Liver (tissue), 8 donors: ENCODE measurements at regions not wholly inside any gene's neighbourhood (a gene's known extent, or its start where the extent isn't known, plus 50 kb on each side); places are given as distances from the start of the nearest gene placed in this dataset.

Experiments used
- DNase-seq: peaks from one replicate; pipeline ENCODE4 v3.0.0-alpha.2; 2017; ENCODE audit warnings: low spot score
- H3K27ac ChIP-seq, 2 donors: one replicate each; pipeline ENCODE4 v1.7.0; 2013; ENCODE audit warnings: inconsistent platforms in 2 of 2, low read length in 2 of 2, control low read depth in 1 of 2, low read depth in 1 of 2, mild to moderate bottlenecking in 1 of 2
- H3K27me3 ChIP-seq, 4 donors: one replicate each; pipeline versions ENCODE4 v1.6.1 to v1.7.0; 2013; ENCODE audit warnings: low read length in 3 of 4, inconsistent platforms in 1 of 4, mild to moderate bottlenecking in 1 of 4, moderate library complexity in 1 of 4; ENCODE audit not compliant: control insufficient read depth in 4 of 4, insufficient read depth in 4 of 4
- H3K36me3 ChIP-seq, 4 donors: one replicate each; pipeline versions ENCODE4 v1.6.1 to v1.7.0; 2013; ENCODE audit warnings: low read length in 3 of 4, mild to moderate bottlenecking in 3 of 4, low read depth in 1 of 4, moderate library complexity in 1 of 4; ENCODE audit not compliant: control insufficient read depth in 4 of 4, insufficient read depth in 3 of 4
- H3K4me1 ChIP-seq, 4 donors: one replicate each; pipeline versions ENCODE4 v1.6.1 to v1.7.0; 2013; ENCODE audit warnings: low read length in 3 of 4, mild to moderate bottlenecking in 3 of 4, moderate library complexity in 1 of 4; ENCODE audit not compliant: control insufficient read depth in 4 of 4, insufficient read depth in 4 of 4
- H3K4me3 ChIP-seq, 3 donors: one replicate each; pipeline versions ENCODE4 v1.6.1 to v1.7.0; 2013; ENCODE audit warnings: low read length in 3 of 3, control low read depth in 1 of 3, low read depth in 1 of 3, mild to moderate bottlenecking in 1 of 3
- H3K9ac ChIP-seq, 2 donors: one replicate each; pipeline ENCODE4 v1.7.0; 2013; ENCODE audit warnings: low read length in 2 of 2, mild to moderate bottlenecking in 2 of 2, moderate library complexity in 2 of 2, control low read depth in 1 of 2, low read depth in 1 of 2
- H3K9me3 ChIP-seq, 4 donors: one replicate each; pipeline versions ENCODE4 v1.6.1 to v1.7.0; 2013; ENCODE audit warnings: low read length in 3 of 4; ENCODE audit not compliant: control insufficient read depth in 4 of 4
- EGR1 ChIP-seq, 2 donors: IDR thresholded peaks; 2 replicates each; pipeline ENCODE4 v1.6.1; 2016 to 2018; ENCODE audit warnings: antibody characterized with exemption in 2 of 2, low read depth in 2 of 2
- FOXA1 ChIP-seq: IDR thresholded peaks from 2 replicates; pipeline ENCODE4 v1.6.1; 2016; ENCODE audit warnings: antibody characterized with exemption
- FOXA2 ChIP-seq: IDR thresholded peaks from 2 replicates; pipeline ENCODE4 v1.6.1; 2016; ENCODE audit warnings: antibody characterized with exemption
- GABPA ChIP-seq, 2 donors: IDR thresholded peaks in 1 of 2; conservative IDR thresholded peaks in 1 of 2; 2 replicates each; pipeline ENCODE4 v1.6.1; 2016; ENCODE audit warnings: antibody characterized with exemption in 2 of 2, mild to moderate bottlenecking in 1 of 2, moderate library complexity in 1 of 2
- HNF4A ChIP-seq, 2 donors: conservative IDR thresholded peaks; 2 replicates each; pipeline ENCODE4 v1.6.1; 2016; ENCODE audit warnings: antibody characterized with exemption in 2 of 2, mild to moderate bottlenecking in 2 of 2
- HNF4G ChIP-seq: IDR thresholded peaks from 2 replicates; pipeline ENCODE4 v1.6.1; 2016; ENCODE audit warnings: antibody characterized with exemption
- JUND ChIP-seq, 2 donors: IDR thresholded peaks; 2 replicates each; pipeline ENCODE4 v1.6.1; 2016; ENCODE audit warnings: antibody characterized with exemption in 2 of 2
- NR2F2 ChIP-seq: IDR thresholded peaks from 2 replicates; pipeline ENCODE4 v1.6.1; 2016; ENCODE audit warnings: antibody characterized with exemption
- RAD21 ChIP-seq, 2 donors: IDR thresholded peaks; 2 replicates each; pipeline ENCODE4 v1.6.1; 2016; ENCODE audit warnings: antibody characterized with exemption in 2 of 2, mild to moderate bottlenecking in 2 of 2
- RXRA ChIP-seq, 2 donors: IDR thresholded peaks; 2 replicates each; pipeline ENCODE4 v1.6.1; 2017 to 2018; ENCODE audit warnings: antibody characterized with exemption in 2 of 2, mild to moderate bottlenecking in 1 of 2
- TAF1 ChIP-seq: conservative IDR thresholded peaks from 2 replicates; pipeline ENCODE4 v1.6.1; 2016; ENCODE audit warnings: antibody characterized with exemption, mild to moderate bottlenecking
- YY1 ChIP-seq: IDR thresholded peaks from 2 replicates; pipeline ENCODE4 v1.6.1; 2016; ENCODE audit warnings: antibody characterized with exemption, mild to moderate bottlenecking
- WGBS: extraction: QIAGEN DNeasy Blood & Tissue Kit; methylation state at CpG from one replicate; pipeline ENCODE4 v1.1.7; 2013; 5-methylcytosine and 5-hydroxymethylcytosine counted together
- TF ChIP-seq, protein P1 (sequence below): IDR thresholded peaks from 2 replicates; pipeline ENCODE4 v1.6.1; 2016; ENCODE audit warnings: antibody characterized with exemption
- TF ChIP-seq, protein P2 (sequence below): IDR thresholded peaks from 2 replicates; pipeline ENCODE4 v1.6.1; 2016; ENCODE audit warnings: antibody characterized with exemption
- TF ChIP-seq, protein P3 (sequence below): fragments of 150-350 bp; IDR thresholded peaks from 2 replicates; pipeline ENCODE4 v1.5.1; 2017; ENCODE audit warnings: improper control_type of control experiment, low read depth, low read length; ENCODE audit not compliant: missing input control
- TF ChIP-seq, protein P4 (sequence below): IDR thresholded peaks from 2 replicates; pipeline ENCODE4 v1.6.1; 2016; ENCODE audit warnings: antibody characterized with exemption, mild to moderate bottlenecking
- donor health status: healthy.
- donor health status: healthy.
- donor health status: healthy.
- donor health status: healthy.
- donor health status: healthy.

DNA sequence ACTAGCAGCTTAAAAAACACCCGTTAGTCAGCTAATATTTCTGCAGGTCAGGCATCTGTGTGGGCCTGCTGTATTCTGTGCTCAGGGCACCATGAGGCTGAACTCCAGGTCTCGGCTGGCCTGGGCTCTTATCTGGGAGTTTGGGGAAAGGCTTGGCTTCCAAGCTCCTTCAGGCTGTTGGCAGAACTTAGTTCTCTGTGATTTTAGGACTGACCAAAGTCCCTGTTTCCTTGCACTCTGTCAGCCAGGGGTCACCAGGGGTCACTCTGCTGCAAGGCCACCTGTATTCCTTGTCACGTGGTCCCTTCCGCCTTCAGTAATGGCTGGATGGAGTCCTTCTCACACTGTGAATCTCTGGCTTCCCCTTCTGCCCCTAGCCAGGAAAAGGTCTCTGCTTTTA, 586.4 kb downstream of the AACS start (continued):
- TF ChIP-seq, protein P1, sequence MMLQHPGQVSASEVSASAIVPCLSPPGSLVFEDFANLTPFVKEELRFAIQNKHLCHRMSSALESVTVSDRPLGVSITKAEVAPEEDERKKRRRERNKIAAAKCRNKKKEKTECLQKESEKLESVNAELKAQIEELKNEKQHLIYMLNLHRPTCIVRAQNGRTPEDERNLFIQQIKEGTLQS, result no peak
- no peak for TF ChIP-seq YY1

DNA sequence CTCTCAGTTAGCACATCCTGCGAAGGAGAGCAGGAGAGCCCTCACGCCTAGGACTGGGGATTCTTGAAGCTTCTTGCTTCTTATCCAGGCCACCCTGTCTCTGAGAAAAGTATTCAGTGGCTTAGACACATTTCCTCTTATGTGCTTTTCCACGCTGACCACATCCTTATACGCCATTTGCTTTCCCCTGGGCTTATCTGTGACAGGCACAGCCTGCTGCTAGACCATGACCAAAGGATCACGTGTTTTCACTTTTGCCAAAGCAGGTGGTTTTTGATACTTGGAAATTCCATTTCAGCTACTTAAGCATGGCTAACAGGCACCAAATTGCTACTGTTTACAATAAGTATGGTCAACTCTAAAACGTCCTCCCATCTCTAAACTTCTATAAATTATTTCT, 587.4 kb downstream of the AACS start:
- H3K27ac ChIP-seq, result no peak overlapping the region
- H3K4me3 ChIP-seq, result no peak overlapping the region
- peaks cover 3 to 12% (median 3%) of the 10 kb centered on the region in 4 donors for H3K4me1 ChIP-seq
- H3K9me3 ChIP-seq, result no peaks in the 10 kb centered on the region
- H3K9ac ChIP-seq, result no peak overlapping the region
- no peak for DNase-seq
- no peaks in the 10 kb centered on the region for H3K36me3 ChIP-seq
- H3K27me3 ChIP-seq, result no peaks in the 10 kb centered on the region
- 72% methylated on average over 6 of the region's 6 CpGs for WGBS
- TF ChIP-seq FOXA1, result no peak
- TF ChIP-seq GABPA (IDR thresholded peaks at IDR 0.05 in 1 of 2, conservative IDR thresholded peaks at IDR 0.05 in 1 of 2), result no peak
- TF ChIP-seq TAF1, result no peak
- TF ChIP-seq, protein P2, sequence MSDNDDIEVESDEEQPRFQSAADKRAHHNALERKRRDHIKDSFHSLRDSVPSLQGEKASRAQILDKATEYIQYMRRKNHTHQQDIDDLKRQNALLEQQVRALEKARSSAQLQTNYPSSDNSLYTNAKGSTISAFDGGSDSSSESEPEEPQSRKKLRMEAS, result no peak
- TF ChIP-seq FOXA2, result no peak
- TF ChIP-seq EGR1 (IDR thresholded peaks at IDR 0.05; ENCODE audit: low read depth in 2 of 2), result no peak
- no peak for TF ChIP-seq JUND (IDR thresholded peaks at IDR 0.05)
- no peak for TF ChIP-seq YY1
- TF ChIP-seq, protein P3, sequence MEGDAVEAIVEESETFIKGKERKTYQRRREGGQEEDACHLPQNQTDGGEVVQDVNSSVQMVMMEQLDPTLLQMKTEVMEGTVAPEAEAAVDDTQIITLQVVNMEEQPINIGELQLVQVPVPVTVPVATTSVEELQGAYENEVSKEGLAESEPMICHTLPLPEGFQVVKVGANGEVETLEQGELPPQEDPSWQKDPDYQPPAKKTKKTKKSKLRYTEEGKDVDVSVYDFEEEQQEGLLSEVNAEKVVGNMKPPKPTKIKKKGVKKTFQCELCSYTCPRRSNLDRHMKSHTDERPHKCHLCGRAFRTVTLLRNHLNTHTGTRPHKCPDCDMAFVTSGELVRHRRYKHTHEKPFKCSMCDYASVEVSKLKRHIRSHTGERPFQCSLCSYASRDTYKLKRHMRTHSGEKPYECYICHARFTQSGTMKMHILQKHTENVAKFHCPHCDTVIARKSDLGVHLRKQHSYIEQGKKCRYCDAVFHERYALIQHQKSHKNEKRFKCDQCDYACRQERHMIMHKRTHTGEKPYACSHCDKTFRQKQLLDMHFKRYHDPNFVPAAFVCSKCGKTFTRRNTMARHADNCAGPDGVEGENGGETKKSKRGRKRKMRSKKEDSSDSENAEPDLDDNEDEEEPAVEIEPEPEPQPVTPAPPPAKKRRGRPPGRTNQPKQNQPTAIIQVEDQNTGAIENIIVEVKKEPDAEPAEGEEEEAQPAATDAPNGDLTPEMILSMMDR, result no peak
- no peak for TF ChIP-seq HNF4A (conservative IDR thresholded peaks at IDR 0.05)

DNA sequence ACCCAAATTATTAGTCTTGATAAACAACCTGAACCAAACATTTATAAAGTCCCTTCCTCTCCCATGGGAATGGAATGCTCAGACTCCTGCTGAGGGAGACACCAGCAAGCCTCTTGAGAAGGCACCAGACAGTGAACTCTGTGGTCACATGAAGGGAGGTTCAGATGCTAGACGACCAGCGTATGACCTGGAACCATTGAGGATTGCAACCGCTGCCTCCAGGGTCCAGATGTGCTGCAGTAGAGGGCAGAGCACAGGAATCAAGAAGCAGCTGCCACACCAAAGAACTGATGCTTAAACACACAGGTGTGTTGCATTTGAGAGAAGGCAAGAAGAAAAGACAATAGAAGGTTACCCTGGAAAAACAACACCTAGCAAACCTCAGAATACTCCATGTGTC, 592.4 kb downstream of the AACS start:
- H3K27ac ChIP-seq, result no peak overlapping the region
- H3K9me3 ChIP-seq, result no peaks in the 10 kb centered on the region
- TF ChIP-seq, protein P4, sequence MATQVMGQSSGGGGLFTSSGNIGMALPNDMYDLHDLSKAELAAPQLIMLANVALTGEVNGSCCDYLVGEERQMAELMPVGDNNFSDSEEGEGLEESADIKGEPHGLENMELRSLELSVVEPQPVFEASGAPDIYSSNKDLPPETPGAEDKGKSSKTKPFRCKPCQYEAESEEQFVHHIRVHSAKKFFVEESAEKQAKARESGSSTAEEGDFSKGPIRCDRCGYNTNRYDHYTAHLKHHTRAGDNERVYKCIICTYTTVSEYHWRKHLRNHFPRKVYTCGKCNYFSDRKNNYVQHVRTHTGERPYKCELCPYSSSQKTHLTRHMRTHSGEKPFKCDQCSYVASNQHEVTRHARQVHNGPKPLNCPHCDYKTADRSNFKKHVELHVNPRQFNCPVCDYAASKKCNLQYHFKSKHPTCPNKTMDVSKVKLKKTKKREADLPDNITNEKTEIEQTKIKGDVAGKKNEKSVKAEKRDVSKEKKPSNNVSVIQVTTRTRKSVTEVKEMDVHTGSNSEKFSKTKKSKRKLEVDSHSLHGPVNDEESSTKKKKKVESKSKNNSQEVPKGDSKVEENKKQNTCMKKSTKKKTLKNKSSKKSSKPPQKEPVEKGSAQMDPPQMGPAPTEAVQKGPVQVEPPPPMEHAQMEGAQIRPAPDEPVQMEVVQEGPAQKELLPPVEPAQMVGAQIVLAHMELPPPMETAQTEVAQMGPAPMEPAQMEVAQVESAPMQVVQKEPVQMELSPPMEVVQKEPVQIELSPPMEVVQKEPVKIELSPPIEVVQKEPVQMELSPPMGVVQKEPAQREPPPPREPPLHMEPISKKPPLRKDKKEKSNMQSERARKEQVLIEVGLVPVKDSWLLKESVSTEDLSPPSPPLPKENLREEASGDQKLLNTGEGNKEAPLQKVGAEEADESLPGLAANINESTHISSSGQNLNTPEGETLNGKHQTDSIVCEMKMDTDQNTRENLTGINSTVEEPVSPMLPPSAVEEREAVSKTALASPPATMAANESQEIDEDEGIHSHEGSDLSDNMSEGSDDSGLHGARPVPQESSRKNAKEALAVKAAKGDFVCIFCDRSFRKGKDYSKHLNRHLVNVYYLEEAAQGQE, result no peak
- TF ChIP-seq, protein P1, result no peak
- TF ChIP-seq JUND (IDR thresholded peaks at IDR 0.05) (no peak), HNF4G (no peak), RAD21 (IDR thresholded peaks at IDR 0.05) (no peak), RXRA (IDR thresholded peaks at IDR 0.05) (no peak), TAF1 (no peak), HNF4A (conservative IDR thresholded peaks at IDR 0.05) (no peak), YY1 (no peak), FOXA2 (no peak), EGR1 (IDR thresholded peaks at IDR 0.05; ENCODE audit: low read depth in 2 of 2) (no peak), NR2F2 (no peak)
- TF ChIP-seq, protein P2, result no peak
- TF ChIP-seq, protein P3, result no peak
- no peaks in the 10 kb centered on the region for H3K36me3 ChIP-seq
- no peaks in the 10 kb centered on the region for H3K27me3 ChIP-seq
- 91% methylated on average over 3 of the region's 3 CpGs for WGBS
- H3K4me1 ChIP-seq, result no peaks in the 10 kb centered on the region
- H3K9ac ChIP-seq, result no peak overlapping the region
- no peak for DNase-seq
- no peak overlapping the region for H3K4me3 ChIP-seq
